ENCODE measurements at regions not wholly inside any gene's neighbourhood (a gene's known extent, or its start where the extent isn't known, plus 50 kb on each side); places are given as distances from the start of the nearest gene placed in this dataset.
A peak's percentile ranks its signal among the peaks of the same experiment; 100 is the strongest.

GRCh38 chr15:93158097-93158900 lies 69.3 kb upstream of the RGMA start:
- ATAC-seq (no peak), DNase-seq (no peak)
- Mint-ChIP-seq H3K4me1 (peaks cover 0 to under 1% (median under 1%) of the 10 kb centered on the region in 4 donors), H3K36me3 (peaks cover 0 to 4% (median 0%) of the 10 kb centered on the region in 3 donors), H3K27ac (no peak overlapping the region), H3K27me3 (peaks cover 0 to 7% (median 3%) of the 10 kb centered on the region in 5 donors), H3K4me3 (no peak overlapping the region), H3K9me3 (peaks cover 0 to 8% (median 2%) of the 10 kb centered on the region in 9 donors)
- POLR2A ChIA-PET, result no interaction called here

GRCh38 chr15:93154666-93155065 lies 65.7 kb upstream of the RGMA start:
- no peak for ATAC-seq
- H3K27me3 Mint-ChIP-seq, result peaks cover 3 to 19% (median 15%) of the 10 kb centered on the region in 5 donors
- H3K36me3 Mint-ChIP-seq, result peaks cover 0 to 4% (median 0%) of the 10 kb centered on the region in 3 donors

GRCh38 chr15:93152951-93153350 lies 63.9 kb upstream of the RGMA start:
- peaks cover 0 to 4% (median 0%) of the 10 kb centered on the region in 3 donors for H3K36me3 Mint-ChIP-seq
- POLR2A ChIA-PET, result no interaction called here
- ATAC-seq (no peak), DNase-seq (no peak)
- peaks cover 3 to 19% (median 16%) of the 10 kb centered on the region in 5 donors for H3K27me3 Mint-ChIP-seq
- peak overlapping the region in 1 of 10 donors; percentile 64 for H3K27ac Mint-ChIP-seq
- peak overlapping the region in 2 of 10 donors; percentile 18 to 26 for H3K4me3 Mint-ChIP-seq
- H3K9me3 Mint-ChIP-seq, result peaks cover 0 to 8% (median 2%) of the 10 kb centered on the region in 9 donors
- peaks cover 4 to 20% (median 14%) of the 10 kb centered on the region in 4 donors for H3K4me1 Mint-ChIP-seq

More at GRCh38 chr15:93154666-93155065, 65.7 kb upstream of the RGMA start:
- Mint-ChIP-seq H3K27ac (no peak overlapping the region), H3K4me3 (no peak overlapping the region), H3K9me3 (peaks cover 0 to 8% (median 2%) of the 10 kb centered on the region in 9 donors), H3K4me1 (peaks cover 4 to 20% (median 14%) of the 10 kb centered on the region in 4 donors)
- POLR2A ChIA-PET, result no interaction called here
- no peak for DNase-seq

- DNase-seq (peak in 3 of 10 donors; percentile 13 to 49 (median 19)), ATAC-seq (peak in 1 of 2 donors; percentile 57)
Observed at GRCh38 chr15:93152360-93152759, 63.3 kb upstream of the RGMA start.

GRCh38 chr15:93150910-93151881 lies 62.2 kb upstream of the RGMA start:
- H3K4me3 Mint-ChIP-seq, result no peak overlapping the region
- no peak for ATAC-seq
- H3K36me3 Mint-ChIP-seq, result peaks cover 0 to 4% (median 0%) of the 10 kb centered on the region in 3 donors

More at GRCh38 chr15:93152360-93152759, 63.3 kb upstream of the RGMA start:
- H3K4me3 Mint-ChIP-seq, result peak overlapping the region in 2 of 10 donors; percentile 2 to 52
- POLR2A ChIA-PET, result no interaction called here
- peaks cover 0 to 8% (median 2%) of the 10 kb centered on the region in 9 donors for H3K9me3 Mint-ChIP-seq
- peaks cover 3 to 19% (median 16%) of the 10 kb centered on the region in 5 donors for H3K27me3 Mint-ChIP-seq
- peaks cover 4 to 20% (median 14%) of the 10 kb centered on the region in 4 donors for H3K4me1 Mint-ChIP-seq
- H3K36me3 Mint-ChIP-seq, result peaks cover 0 to 4% (median 0%) of the 10 kb centered on the region in 3 donors
- peak overlapping the region in 3 of 10 donors; percentile 6 to 71 (median 30) for H3K27ac Mint-ChIP-seq

GRCh38 chr15:93146601-93147000 lies 57.6 kb upstream of the RGMA start:
- peaks cover 1 to 7% (median 4%) of the 10 kb centered on the region in 4 donors for H3K4me1 Mint-ChIP-seq
- no peaks in the 10 kb centered on the region for H3K9me3 Mint-ChIP-seq
- ATAC-seq (no peak), DNase-seq (no peak)
- H3K27ac Mint-ChIP-seq, result peak overlapping the region in 1 of 10 donors; percentile 32
- H3K27me3 Mint-ChIP-seq, result peaks cover 0 to 17% (median 10%) of the 10 kb centered on the region in 5 donors
- H3K36me3 Mint-ChIP-seq, result no peaks in the 10 kb centered on the region
- POLR2A ChIA-PET, result no interaction called here
- no peak overlapping the region for H3K4me3 Mint-ChIP-seq

More at GRCh38 chr15:93150910-93151881, 62.2 kb upstream of the RGMA start:
- H3K27ac Mint-ChIP-seq, result peak overlapping the region in 1 of 10 donors; percentile 29
- peaks cover 4 to 20% (median 14%) of the 10 kb centered on the region in 4 donors for H3K4me1 Mint-ChIP-seq
- peaks cover 0 to 6% (median 0%) of the 10 kb centered on the region in 9 donors for H3K9me3 Mint-ChIP-seq
- peaks cover 3 to 19% (median 14%) of the 10 kb centered on the region in 5 donors for H3K27me3 Mint-ChIP-seq
- DNase-seq, result no peak
- POLR2A ChIA-PET, result interaction anchor here (0.6 kb wide), 1 partner anchor 27 kb away, joined by 5 read pairs; no protein-coding TSS in a partner anchor

- H3K27me3 Mint-ChIP-seq, result peaks cover 0 to 17% (median 10%) of the 10 kb centered on the region in 5 donors
- no peak for DNase-seq
- no peak overlapping the region for H3K27ac Mint-ChIP-seq
- POLR2A ChIA-PET, result no interaction called here
- H3K9me3 Mint-ChIP-seq, result no peaks in the 10 kb centered on the region
- H3K36me3 Mint-ChIP-seq, result no peaks in the 10 kb centered on the region
- H3K4me3 Mint-ChIP-seq, result no peak overlapping the region
- ATAC-seq, result no peak
- H3K4me1 Mint-ChIP-seq, result peaks cover 5 to 9% (median 7%) of the 10 kb centered on the region in 4 donors
Observed at GRCh38 chr15:93146196-93146595, 57.2 kb upstream of the RGMA start.

GRCh38 chr15:93144463-93145236 lies 55.6 kb upstream of the RGMA start:
- POLR2A ChIA-PET, result interaction anchor here (0.7 kb wide), 1 partner anchor 51 kb away, joined by 4 read pairs; no protein-coding TSS in a partner anchor
- H3K4me3 Mint-ChIP-seq, result no peak overlapping the region

GRCh38 chr15:93143186-93143585 lies 54.2 kb upstream of the RGMA start:
- no peak for DNase-seq
- POLR2A ChIA-PET, result no interaction called here
- H3K4me3 Mint-ChIP-seq, result no peak overlapping the region
- ATAC-seq, result no peak
- H3K9me3 Mint-ChIP-seq, result no peaks in the 10 kb centered on the region
- no peaks in the 10 kb centered on the region for H3K36me3 Mint-ChIP-seq
- peaks cover 0 to 8% (median 0%) of the 10 kb centered on the region in 5 donors for H3K27me3 Mint-ChIP-seq
- H3K4me1 Mint-ChIP-seq, result peaks cover 5 to 17% (median 11%) of the 10 kb centered on the region in 4 donors
- peak overlapping the region in 1 of 10 donors; percentile 10 for H3K27ac Mint-ChIP-seq

More at GRCh38 chr15:93144463-93145236, 55.6 kb upstream of the RGMA start:
- Mint-ChIP-seq H3K27me3 (peaks cover 0 to 8% (median 0%) of the 10 kb centered on the region in 5 donors), H3K36me3 (no peaks in the 10 kb centered on the region), H3K9me3 (no peaks in the 10 kb centered on the region), H3K4me1 (peaks cover 5 to 17% (median 11%) of the 10 kb centered on the region in 4 donors), H3K27ac (no peak overlapping the region)
- ATAC-seq, result no peak
- DNase-seq, result no peak

GRCh38 chr15:93141371-93141794 lies 52.4 kb upstream of the RGMA start:
- Mint-ChIP-seq H3K4me3 (peak overlapping the region in 5 of 10 donors; percentile 3 to 68 (median 46)), H3K9me3 (no peaks in the 10 kb centered on the region), H3K27ac (peak overlapping the region in 7 of 10 donors; percentile 12 to 77 (median 71)), H3K27me3 (peaks cover 0 to 8% (median 0%) of the 10 kb centered on the region in 5 donors), H3K36me3 (no peaks in the 10 kb centered on the region), H3K4me1 (peaks cover 5 to 17% (median 11%) of the 10 kb centered on the region in 4 donors)
- DNase-seq (peak in 3 of 10 donors; percentile 11 to 53 (median 14)), ATAC-seq (peak; percentile 43 to 44)
- POLR2A ChIA-PET, result no interaction called here

- Mint-ChIP-seq H3K36me3 (no peaks in the 10 kb centered on the region), H3K27ac (peak overlapping the region in 1 of 10 donors; percentile 14)
- no peak for ATAC-seq
Observed at GRCh38 chr15:93139436-93139835, 50.4 kb upstream of the RGMA start.

More at GRCh38 chr15:93139436-93139835, 50.4 kb upstream of the RGMA start:
- Mint-ChIP-seq H3K4me3 (no peak overlapping the region), H3K27me3 (peaks cover 0 to 5% (median 0%) of the 10 kb centered on the region in 5 donors), H3K9me3 (no peaks in the 10 kb centered on the region), H3K4me1 (peaks cover 5 to 17% (median 11%) of the 10 kb centered on the region in 4 donors)
- DNase-seq, result no peak
- POLR2A ChIA-PET, result no interaction called here

Measured in naive thymus-derived CD8-positive, alpha-beta T cell (primary cell).